ENCODE measurements at regions not wholly inside any gene's neighbourhood (a gene's known extent, or its start where the extent isn't known, plus 50 kb on each side); places are given as distances from the start of the nearest gene placed in this dataset.

DNA sequence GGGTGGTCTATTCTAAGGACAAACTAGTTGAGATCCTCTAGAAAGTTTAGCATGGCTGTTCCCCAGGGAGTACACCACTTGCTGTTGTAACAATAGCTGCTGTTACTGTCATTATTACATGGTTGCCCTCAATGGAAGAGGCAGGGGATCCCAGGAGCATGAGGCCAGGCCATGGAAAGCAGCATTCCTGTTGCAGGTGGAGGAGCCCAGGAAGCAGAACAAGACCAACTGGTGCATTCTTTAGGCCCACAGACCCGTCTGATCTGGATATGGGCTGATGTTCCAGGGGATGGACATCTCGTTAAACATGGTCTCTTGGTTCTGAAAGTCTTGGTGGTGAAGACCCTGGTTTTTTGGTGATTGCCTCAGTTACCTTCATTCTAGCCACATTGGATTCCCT, 109.2 kb upstream of the WSCD2 start:
- TF ChIP-seq MAFK (IDR thresholded peaks at IDR 0.05; ENCODE audit: low read depth, low read length) (no peak), BHLHE40 (IDR thresholded peaks at IDR 0.05; ENCODE audit: low read depth, low read length) (no peak), RAD21 (IDR thresholded peaks at IDR 0.05; ENCODE audit: low read length) (no peak), MXI1 (IDR thresholded peaks at IDR 0.05; ENCODE audit: borderline replicate concordance, low read depth, low read length) (no peak), RCOR1 (IDR thresholded peaks at IDR 0.05; ENCODE audit: insufficient replicate concordance, low read length) (no peak)

More for the DNA sequence above, 109.2 kb upstream of the WSCD2 start:
- no peak overlapping the region for H2BK20ac ChIP-seq (ENCODE audit: low read depth, low read length)
- no peak overlapping the region for H2BK5ac ChIP-seq (ENCODE audit: low read depth, low read length, poor library complexity, severe bottlenecking)
- no peaks in the 10 kb centered on the region for H3K4me1 ChIP-seq (ENCODE audit: control insufficient read depth, insufficient read depth, low read length)
- 0 out of 2 replicates have a peak, but pooled peaks cover 2% of the 10 kb centered on the region for H3K9me3 ChIP-seq (ENCODE audit: control insufficient read depth, insufficient read depth, low read length)
- H3K23ac ChIP-seq (ENCODE audit: low read depth, low read length) = no peak overlapping the region
- no peak overlapping the region for H3K18ac ChIP-seq (ENCODE audit: low read depth, low read length)
- no peaks in the 10 kb centered on the region for H3K79me1 ChIP-seq (ENCODE audit: low read depth in 1 of 2, low read length in 2 of 2)
- ChIA-PET CTCF (no interaction called here), POLR2A (ENCODE audit: unreplicated experiment) (no interaction called here)
- no peaks in the 10 kb centered on the region for H4K20me1 ChIP-seq (ENCODE audit: insufficient read depth, low read length)
- H3K9ac ChIP-seq (ENCODE audit: low read depth, low read length) = no peak overlapping the region
- no peak overlapping the region for H2AFZ ChIP-seq (replicated peaks; ENCODE audit: low read length, poor library complexity)
- no peaks in the 10 kb centered on the region for H3K36me3 ChIP-seq (ENCODE audit: control insufficient read depth, insufficient read depth, low read length)
- H3K56ac ChIP-seq (ENCODE audit: extremely low read depth, insufficient read depth, low read length) = no peak overlapping the region
- H3K14ac ChIP-seq (replicated peaks; ENCODE audit: low read depth, low read length) = no peak overlapping the region
- no peak overlapping the region for H3K27ac ChIP-seq (ENCODE audit: insufficient read depth, low read length)
- H3K4me2 ChIP-seq (ENCODE audit: low read depth, low read length) = no peak overlapping the region
- no peaks in the 10 kb centered on the region for H3K9me1 ChIP-seq (ENCODE audit: insufficient read depth, low read length)
- no peak for DNase-seq
- H3K27me3 ChIP-seq (ENCODE audit: control insufficient read depth, insufficient read depth, low read length) = no peaks in the 10 kb centered on the region
- intact Hi-C loops (cut with micrococcal nuclease) (no loop called here), in situ Hi-C loops (cut with MboI; ENCODE audit: low sequenced_read_pairs) (no loop called here), dilution Hi-C loops (cut with HindIII; ENCODE audit: low sequenced_read_pairs, unreplicated experiment) (no loop called here)
- no peak overlapping the region for H4K8ac ChIP-seq (ENCODE audit: low read depth in 2 of 2, low read length in 2 of 2)
- no peak overlapping the region for H4K5ac ChIP-seq (ENCODE audit: low read depth, low read length)
- no peak overlapping the region for H2AK5ac ChIP-seq (ENCODE audit: low read depth, low read length)
- no peak overlapping the region for H2BK15ac ChIP-seq (ENCODE audit: low read depth, low read length)
- no peak overlapping the region for H2BK120ac ChIP-seq (ENCODE audit: low read depth, low read length)
- no peak overlapping the region for H2AK9ac ChIP-seq (replicated peaks; ENCODE audit: low read depth, low read length, poor library complexity)
- no peak for ATAC-seq (ENCODE audit: low read depth)
- WGBS, 2 experiments (ENCODE audit: extremely low coverage in 2 of 2, insufficient read length in 1 of 2) = no CpG with 5 or more reads among the region's 2 CpGs
- BruUV-seq (replicated peaks) = no TSS peak
- H3K4ac ChIP-seq (ENCODE audit: low read depth, low read length) = no peak overlapping the region
- H3K4me3 ChIP-seq (ENCODE audit: insufficient read depth, low read depth, low read length) = no peak overlapping the region
- H4K91ac ChIP-seq (ENCODE audit: insufficient read depth, low read depth, low read length) = no peak overlapping the region

All from IMR-90 (cell line).